Ascending aorta (tissue), 2 donors: ENCODE measurements at regions not wholly inside any gene's neighbourhood (a gene's known extent, or its start where the extent isn't known, plus 50 kb on each side); places are given as distances from the start of the nearest gene placed in this dataset.

Experiments
- DNase-seq, 2 donors: peaks; one replicate each; pipeline ENCODE4 v3.0.0-alpha.2; 2019; ENCODE audit warnings: low spot score in 2 of 2
- H3K27ac ChIP-seq, 2 donors: fragments of 200-600 bp; sonication (generic); one replicate each; pipeline ENCODE4 v1.5.1; 2016 to 2017; ENCODE audit warnings: mild to moderate bottlenecking in 1 of 2
- H3K27me3 ChIP-seq: fragments of 200-600 bp; sonication (generic); one replicate; pipeline ENCODE4 v1.5.1; 2017
- H3K36me3 ChIP-seq, 2 donors: fragments of 200-600 bp; sonication (generic); one replicate each; pipeline ENCODE4 v1.5.1; 2016
- H3K4me1 ChIP-seq, 2 donors: fragments of 200-600 bp; sonication (generic); one replicate each; pipeline ENCODE4 v1.5.1; 2016 to 2017; ENCODE audit warnings: mild to moderate bottlenecking in 1 of 2
- H3K4me3 ChIP-seq, 2 donors: fragments of 200-600 bp; sonication (generic); one replicate each; pipeline ENCODE4 v1.5.1; 2016 to 2017; ENCODE audit warnings: mild to moderate bottlenecking in 1 of 2
- H3K9me3 ChIP-seq, 2 donors: fragments of 200-600 bp; sonication (generic); one replicate each; pipeline ENCODE4 v1.5.1; 2016
- intact Hi-C: fragments of 100-400 bp; cut with DNase I; formaldehyde crosslinking; loops from one replicate; pipeline ENCODE4 v1.15.1; 2023
- TF ChIP-seq, protein P1 (sequence below), 3 experiments: fragments of 200-600 bp in 2 of 3; fragments of 450-650 bp in 1 of 3; sonication (generic) in 2 of 3; IDR thresholded peaks; one replicate each; pipeline ENCODE4 v1.5.1; 2016 to 2019; ENCODE audit warnings: antibody characterized with exemption in 3 of 3, mild to moderate bottlenecking in 1 of 3, moderate library complexity in 1 of 3

- DNase-seq = no peak
- Histone ChIP-seq H3K36me3 (no peaks in the 10 kb centered on the region), H3K9me3 (peaks cover 0 to 6% of the 10 kb centered on the region in 2 donors), H3K27ac (no peak overlapping the region), H3K27me3 (no peaks in the 10 kb centered on the region), H3K4me1 (no peaks in the 10 kb centered on the region), H3K4me3 (no peak overlapping the region)
- TF ChIP-seq, protein P1, sequence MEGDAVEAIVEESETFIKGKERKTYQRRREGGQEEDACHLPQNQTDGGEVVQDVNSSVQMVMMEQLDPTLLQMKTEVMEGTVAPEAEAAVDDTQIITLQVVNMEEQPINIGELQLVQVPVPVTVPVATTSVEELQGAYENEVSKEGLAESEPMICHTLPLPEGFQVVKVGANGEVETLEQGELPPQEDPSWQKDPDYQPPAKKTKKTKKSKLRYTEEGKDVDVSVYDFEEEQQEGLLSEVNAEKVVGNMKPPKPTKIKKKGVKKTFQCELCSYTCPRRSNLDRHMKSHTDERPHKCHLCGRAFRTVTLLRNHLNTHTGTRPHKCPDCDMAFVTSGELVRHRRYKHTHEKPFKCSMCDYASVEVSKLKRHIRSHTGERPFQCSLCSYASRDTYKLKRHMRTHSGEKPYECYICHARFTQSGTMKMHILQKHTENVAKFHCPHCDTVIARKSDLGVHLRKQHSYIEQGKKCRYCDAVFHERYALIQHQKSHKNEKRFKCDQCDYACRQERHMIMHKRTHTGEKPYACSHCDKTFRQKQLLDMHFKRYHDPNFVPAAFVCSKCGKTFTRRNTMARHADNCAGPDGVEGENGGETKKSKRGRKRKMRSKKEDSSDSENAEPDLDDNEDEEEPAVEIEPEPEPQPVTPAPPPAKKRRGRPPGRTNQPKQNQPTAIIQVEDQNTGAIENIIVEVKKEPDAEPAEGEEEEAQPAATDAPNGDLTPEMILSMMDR (IDR thresholded peaks at IDR 0.05) = no peak
- intact Hi-C loops = no loop called here
Observed at GRCh38 chr22:48565901-48566501, 1261.7 kb downstream of the BRD1 start.

DNA sequence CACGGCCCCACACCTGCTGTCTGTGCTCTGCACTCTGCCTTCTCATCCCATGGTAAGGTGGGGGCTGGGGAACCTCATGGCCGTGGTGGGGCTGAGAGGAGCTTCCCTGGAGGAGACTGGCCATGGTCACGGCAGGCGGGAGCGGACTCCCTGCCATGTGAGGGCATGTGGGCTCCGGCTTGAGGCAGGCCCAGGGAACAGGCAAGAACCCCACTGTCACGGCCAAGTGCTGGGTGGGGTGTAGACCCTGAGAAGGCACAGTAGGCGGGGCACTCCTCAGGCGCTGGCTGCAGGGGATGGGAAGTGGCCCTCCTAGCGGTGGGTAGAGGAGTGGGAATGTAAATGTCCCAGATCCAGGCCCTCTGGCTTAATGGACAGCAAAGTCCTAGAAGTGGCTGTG lies 1262.7 kb downstream of the BRD1 start:
- intact Hi-C loops = no loop called here
- peaks cover 0 to 2% of the 10 kb centered on the region in 2 donors for H3K9me3 ChIP-seq
- TF ChIP-seq, protein P1 (IDR thresholded peaks at IDR 0.05) = no peak
- H3K27ac ChIP-seq = no peak overlapping the region
- no peaks in the 10 kb centered on the region for H3K27me3 ChIP-seq
- H3K4me3 ChIP-seq = no peak overlapping the region
- H3K4me1 ChIP-seq = no peaks in the 10 kb centered on the region
- H3K36me3 ChIP-seq = no peaks in the 10 kb centered on the region
- no peak for DNase-seq

DNA sequence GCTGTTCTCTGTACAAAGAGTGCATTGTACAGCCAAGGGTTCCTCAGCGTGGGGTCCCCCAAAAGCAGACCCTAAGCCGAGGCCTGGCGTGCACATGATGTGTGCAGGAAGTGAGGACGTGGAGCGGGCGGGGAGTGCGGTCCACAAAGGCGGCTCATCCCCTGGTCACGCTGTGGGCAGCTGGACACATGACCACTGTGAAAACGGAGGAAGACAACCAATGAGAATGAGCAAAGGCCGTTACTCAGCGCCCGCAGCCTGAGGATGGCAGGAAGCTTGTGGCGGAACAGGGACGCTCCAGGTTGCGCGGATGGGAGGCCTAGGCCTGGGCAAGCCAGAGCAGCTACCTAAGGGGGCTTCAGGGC lies 1263.7 kb downstream of the BRD1 start:
- no peak overlapping the region for H3K4me3 ChIP-seq
- H3K4me1 ChIP-seq = no peaks in the 10 kb centered on the region
- H3K27me3 ChIP-seq = no peaks in the 10 kb centered on the region
- intact Hi-C loops = no loop called here
- no peak overlapping the region for H3K27ac ChIP-seq
- TF ChIP-seq, protein P1 (IDR thresholded peaks at IDR 0.05) = no peak
- DNase-seq = no peak
- H3K36me3 ChIP-seq = no peaks in the 10 kb centered on the region
- no peaks in the 10 kb centered on the region for H3K9me3 ChIP-seq

DNA sequence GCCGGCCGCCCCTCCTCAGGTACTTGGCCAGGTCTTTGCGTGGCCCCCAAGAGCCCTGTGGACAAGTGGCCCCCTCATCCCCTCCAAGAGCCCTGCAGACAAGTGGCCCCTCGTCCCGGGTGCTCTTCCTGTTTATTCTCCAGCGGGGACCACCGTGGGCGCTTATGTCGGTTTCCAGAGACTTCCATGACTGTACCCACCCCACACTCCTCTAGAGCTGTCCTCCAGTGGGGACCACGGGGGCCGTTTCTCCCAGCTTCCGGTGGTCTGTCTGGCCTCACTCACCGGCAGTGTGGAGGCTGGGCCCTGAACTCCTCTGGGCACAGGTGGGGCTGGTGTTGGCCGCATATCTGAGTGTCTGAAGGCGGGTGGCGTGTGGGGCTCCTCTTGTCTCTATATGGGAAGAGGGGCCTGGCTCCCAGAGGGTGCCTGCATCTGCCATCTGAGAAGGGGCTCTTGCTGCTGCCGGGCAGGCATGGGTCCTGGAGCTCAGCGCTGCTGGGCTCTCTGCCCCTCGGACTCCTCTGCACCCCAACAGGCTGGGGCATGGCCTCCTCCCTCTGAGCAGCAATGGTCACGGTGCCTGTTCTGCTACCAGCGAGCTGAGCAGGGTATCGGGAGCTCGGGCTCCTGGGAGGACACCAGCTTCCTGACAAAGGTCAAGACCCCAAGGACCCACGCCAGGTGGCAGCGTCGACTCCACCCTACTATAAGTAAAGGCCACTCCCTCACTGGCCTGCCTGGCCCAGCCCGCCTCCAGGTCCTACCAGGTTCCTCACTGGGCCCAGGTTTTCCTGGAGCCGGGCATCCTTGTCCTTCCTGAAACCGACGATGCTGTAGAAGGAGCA lies 1264.3 kb downstream of the BRD1 start:
- Histone ChIP-seq H3K4me1 (no peaks in the 10 kb centered on the region), H3K4me3 (no peak overlapping the region), H3K9me3 (no peaks in the 10 kb centered on the region), H3K27me3 (no peaks in the 10 kb centered on the region), H3K27ac (no peak overlapping the region), H3K36me3 (no peaks in the 10 kb centered on the region)
- no peak for DNase-seq
- intact Hi-C loops = no loop called here
- TF ChIP-seq, protein P1 (IDR thresholded peaks at IDR 0.05) = no peak

DNA sequence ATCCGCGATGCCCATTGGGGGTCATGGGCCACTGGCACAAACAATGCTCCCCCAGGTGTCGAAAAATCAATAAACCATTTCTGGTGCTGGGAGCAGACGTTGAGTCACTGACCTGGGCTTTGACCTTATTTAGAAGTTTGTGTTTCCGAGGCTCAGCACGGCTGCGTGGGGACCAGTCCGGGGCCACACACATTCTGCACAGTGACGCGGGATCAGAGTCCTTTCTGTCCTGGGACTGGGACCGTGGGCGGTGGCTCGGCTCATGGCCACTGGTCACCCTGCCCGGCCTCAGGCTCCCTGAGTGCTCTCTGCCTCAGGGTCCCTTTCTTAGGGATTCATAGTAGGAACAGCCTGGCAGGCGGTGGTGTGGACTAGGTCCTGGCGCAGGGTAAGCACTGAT lies 1266.0 kb downstream of the BRD1 start:
- Histone ChIP-seq H3K27ac (no peak overlapping the region), H3K36me3 (no peaks in the 10 kb centered on the region), H3K4me1 (no peaks in the 10 kb centered on the region), H3K9me3 (no peaks in the 10 kb centered on the region), H3K4me3 (no peak overlapping the region), H3K27me3 (no peaks in the 10 kb centered on the region)
- DNase-seq = no peak
- TF ChIP-seq, protein P1 (IDR thresholded peaks at IDR 0.05) = no peak
- intact Hi-C loops = no loop called here
